ENCODE measurements at regions not wholly inside any gene's neighbourhood (a gene's known extent, or its start where the extent isn't known, plus 50 kb on each side); places are given as distances from the start of the nearest gene placed in this dataset.

- TF ChIP-seq TEAD1 (CRISPR knock-in tag; IDR thresholded peaks at IDR 0.05) (no peak), CTCF (IDR thresholded peaks at IDR 0.05) (no peak), USF1 (CRISPR knock-in tag; IDR thresholded peaks at IDR 0.05) (no peak), TCF7 (CRISPR knock-in tag; IDR thresholded peaks at IDR 0.05; ENCODE audit: low read depth) (no peak), SP1 (CRISPR knock-in tag; conservative IDR thresholded peaks at IDR 0.05) (no peak), ZNF532 (CRISPR knock-in tag; IDR thresholded peaks at IDR 0.05; ENCODE audit: borderline replicate concordance) (no peak), SMAD4 (CRISPR knock-in tag; IDR thresholded peaks at IDR 0.05) (no peak)
These were observed 469.1 kb downstream of the DHX35 start for GRCh38 chr20:39431091-39431880.

All from WTC11 (cell line).